ENCODE measurements at regions not wholly inside any gene's neighbourhood (a gene's known extent, or its start where the extent isn't known, plus 50 kb on each side); places are given as distances from the start of the nearest gene placed in this dataset. TPM values are rescaled to one million over a fixed set of nuclear protein-coding genes. Genes with fewer than 3 reads are reported as not detected.
"Not testable (repeated sequence)": the region's sequence is repeated elsewhere in the genome, so short reads cannot be mapped to it uniquely, and the experiment has no call there.

DNA sequence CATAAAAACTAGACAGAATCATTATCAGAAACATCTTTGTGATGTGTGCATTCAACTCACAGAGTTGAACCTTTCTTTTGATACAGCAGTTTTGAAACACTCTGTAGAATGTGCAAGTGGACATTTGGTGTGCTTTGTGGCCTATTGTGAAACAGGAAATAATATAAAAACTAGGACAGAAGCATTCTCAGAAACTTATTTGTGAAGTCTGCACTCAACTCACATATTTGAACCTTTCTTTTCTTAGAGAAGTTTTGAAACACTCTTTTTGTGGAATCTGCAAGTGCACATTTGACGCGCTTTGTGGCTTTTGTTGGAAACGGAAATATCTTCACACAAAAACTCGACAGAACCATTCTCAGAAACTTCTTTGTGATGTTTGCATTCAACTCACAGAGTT lies 260.0 kb downstream of the FOXD4L6 start:
- CTCF ChIA-PET; H3K4me2 ChIP-seq (ENCODE audit: low read length); H3K4me1 ChIP-seq (ENCODE audit: insufficient read depth, low read length); H3K36me3 ChIP-seq (ENCODE audit: low read depth, low read length); H3K4me3 ChIP-seq (ENCODE audit: low read length); H3K79me2 ChIP-seq (ENCODE audit: low read length); POLR2A ChIA-PET (ENCODE audit: unreplicated experiment); H3K9me3 ChIP-seq (ENCODE audit: low read length); H2AFZ ChIP-seq (ENCODE audit: low read length); H3K9ac ChIP-seq (ENCODE audit: low read length); H3K27ac ChIP-seq (ENCODE audit: low read length); ATAC-seq; intact Hi-C loops (cut with micrococcal nuclease); DNase-seq; H3K9me2 ChIP-seq (replicated peaks; ENCODE audit: low read length); H3K27me3 ChIP-seq (ENCODE audit: low read length); H4K20me1 ChIP-seq (ENCODE audit: low read length); H3F3A ChIP-seq (ENCODE audit: low read length, unreplicated experiment); BruUV-seq (replicated peaks): not testable (repeated sequence)

Small RNA genes in the stretch of these regions (microRNA-seq; reads per million reads assigned to microRNA genes)
- not detected for gene MIR1299 (ENCODE audit: unreplicated experiment)
